ENCODE measurements at regions not wholly inside any gene's neighbourhood (a gene's known extent, or its start where the extent isn't known, plus 50 kb on each side); places are given as distances from the start of the nearest gene placed in this dataset.

GRCh38 chr10:108003061-108003460 lies 838.6 kb upstream of the SORCS1 start:
- TF ChIP-seq SUZ12 (IDR thresholded peaks at IDR 0.05) (no peak), FOXA1 (IDR thresholded peaks at IDR 0.05) (no peak), HDGF (IDR thresholded peaks at IDR 0.05; ENCODE audit: borderline replicate concordance) (no peak), TARDBP (IDR thresholded peaks at IDR 0.05) (no peak), SP1 (IDR thresholded peaks at IDR 0.05) (no peak), NFRKB (IDR thresholded peaks at IDR 0.05) (no peak)

All from HEK293T (cell line).